Tibial nerve (tissue), 4 donors: ENCODE measurements at regions not wholly inside any gene's neighbourhood (a gene's known extent, or its start where the extent isn't known, plus 50 kb on each side); places are given as distances from the start of the nearest gene placed in this dataset.

Source experiments
- CTCF ChIP-seq, 5 experiments: fragments of 200-600 bp in 3 of 5; fragments of 450-650 bp in 2 of 5; sonication (generic) in 3 of 5; IDR thresholded peaks; one replicate each; pipeline ENCODE4 v1.5.1; 2016 to 2019; ENCODE audit warnings: antibody characterized with exemption in 5 of 5, mild to moderate bottlenecking in 3 of 5, moderate library complexity in 2 of 5
- EP300 ChIP-seq, 2 donors: sonication (generic); formaldehyde crosslinking; IDR thresholded peaks; one replicate each; pipeline ENCODE4 v1.6.1; 2017; ENCODE audit warnings: antibody characterized with exemption in 2 of 2, mild to moderate bottlenecking in 1 of 2

- TF ChIP-seq CTCF (IDR thresholded peaks at IDR 0.05), result no peak
- TF ChIP-seq EP300 (IDR thresholded peaks at IDR 0.05), result no peak
Measured at GRCh38 chr6:1482381-1483166, 93.2 kb downstream of the FOXF2 start.
